GM21515 (cell line): ENCODE measurements at regions not wholly inside any gene's neighbourhood (a gene's known extent, or its start where the extent isn't known, plus 50 kb on each side); places are given as distances from the start of the nearest gene placed in this dataset.

Experiments
- ATAC-seq: cut with Tn5 transposase; IDR thresholded peaks from one replicate; pipeline ENCODE4 v1.9.1; 2021; ENCODE audit not compliant: unreplicated experiment

DNA sequence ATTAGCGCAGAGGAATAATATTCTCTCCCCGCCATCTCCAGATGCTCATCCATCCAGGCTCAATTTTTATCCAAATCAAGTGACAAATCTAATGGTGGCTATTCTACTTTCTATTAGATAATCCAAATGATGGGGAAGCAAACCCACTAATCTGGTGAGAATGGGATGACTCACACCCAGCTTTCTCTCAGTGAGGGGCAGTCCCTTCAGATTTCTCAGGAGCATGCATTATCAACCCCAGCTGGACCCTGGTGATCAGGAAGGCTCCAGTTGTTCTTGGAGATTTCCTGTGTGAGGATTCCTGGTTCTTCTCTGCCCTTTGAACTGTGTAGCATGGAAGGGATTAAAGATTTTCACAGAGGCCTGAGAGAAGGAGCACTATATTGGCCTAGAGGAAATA is 358.0 kb downstream of the WDR72 start:
- ATAC-seq, result no peak

DNA sequence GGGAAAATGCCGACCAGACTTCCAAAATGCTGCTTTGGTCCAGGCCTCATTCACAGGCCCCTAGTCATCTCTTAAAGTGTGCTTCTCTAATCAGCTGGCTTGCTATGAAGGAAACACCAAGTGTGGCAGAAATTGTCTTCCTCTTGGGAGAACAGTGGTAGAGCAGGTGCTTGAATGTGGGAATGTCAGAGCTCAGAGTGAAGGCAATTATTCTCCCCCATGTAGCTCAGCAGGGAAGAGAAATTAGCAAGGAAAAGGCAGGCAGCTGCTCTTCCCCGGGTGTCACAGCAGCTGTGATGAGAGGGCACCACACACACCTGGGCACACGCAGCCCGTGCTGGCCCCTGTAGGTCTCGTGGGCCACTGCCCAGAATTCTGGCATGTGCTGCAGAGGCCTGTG is 358.5 kb downstream of the WDR72 start:
- ATAC-seq, result no peak

DNA sequence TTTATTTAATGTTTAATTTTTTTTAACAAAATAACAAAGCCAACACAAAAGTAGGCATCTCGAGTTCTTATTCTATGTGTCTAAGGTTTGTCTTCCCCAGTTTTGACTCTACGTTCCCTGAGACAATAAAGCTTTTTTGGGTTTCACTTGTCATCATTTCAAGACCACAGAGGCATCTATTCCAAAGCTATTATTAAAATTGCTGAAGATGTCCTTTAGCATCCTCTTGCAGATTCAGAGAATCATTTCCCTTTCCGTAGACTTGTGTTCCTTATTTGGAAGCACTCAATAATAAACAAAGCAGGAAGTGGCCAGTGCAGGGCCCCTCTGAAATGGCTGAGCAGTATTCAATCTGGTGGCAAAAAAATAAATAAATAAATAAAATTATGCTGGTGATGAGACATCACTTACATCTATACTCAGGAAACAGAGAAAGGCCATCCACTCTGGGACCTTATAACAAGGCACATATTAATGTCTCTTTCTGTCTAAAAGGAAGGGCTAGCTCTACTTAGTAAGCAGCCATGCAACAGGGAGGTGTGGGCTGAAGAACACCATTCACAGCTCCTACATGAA is 362.3 kb downstream of the WDR72 start:
- no peak for ATAC-seq

DNA sequence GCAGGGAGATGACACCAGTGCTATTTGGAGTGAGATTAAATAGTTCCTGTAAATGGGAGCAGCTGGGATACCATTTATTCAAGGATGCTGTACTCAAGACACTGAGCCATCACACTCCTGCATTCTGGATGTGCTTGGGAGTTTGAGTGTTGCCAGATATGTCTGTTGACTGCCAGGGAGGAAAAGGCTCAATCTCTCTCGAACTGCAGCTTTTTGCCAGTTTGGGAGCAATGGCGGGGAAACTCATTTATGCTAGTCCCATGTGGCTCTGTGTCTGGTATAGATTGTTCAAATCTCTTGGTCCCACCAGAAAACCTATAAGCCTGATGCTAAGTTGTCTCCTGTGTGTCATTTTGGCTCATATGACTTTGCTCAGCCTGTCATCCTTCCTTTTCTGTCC is 363.6 kb downstream of the WDR72 start:
- no peak for ATAC-seq

DNA sequence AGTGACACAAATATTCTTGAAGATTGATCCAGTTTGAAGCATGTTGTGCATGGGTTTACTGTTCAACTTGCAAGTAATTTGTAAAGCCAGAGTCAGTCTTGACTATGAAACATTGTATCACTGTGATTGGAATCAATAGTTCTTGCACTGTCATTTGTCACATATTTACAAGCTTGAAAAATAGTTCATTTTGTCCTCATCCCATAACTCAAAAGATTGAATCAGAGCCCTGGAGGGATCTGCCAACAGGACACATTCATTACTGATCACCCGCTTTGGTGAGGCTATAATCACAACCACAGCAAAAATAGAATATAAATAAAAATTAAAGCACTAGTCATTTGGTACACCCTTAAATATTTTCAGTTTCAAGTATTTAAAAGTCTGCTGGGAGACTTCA is 368.9 kb downstream of the WDR72 start:
- ATAC-seq, result no peak

DNA sequence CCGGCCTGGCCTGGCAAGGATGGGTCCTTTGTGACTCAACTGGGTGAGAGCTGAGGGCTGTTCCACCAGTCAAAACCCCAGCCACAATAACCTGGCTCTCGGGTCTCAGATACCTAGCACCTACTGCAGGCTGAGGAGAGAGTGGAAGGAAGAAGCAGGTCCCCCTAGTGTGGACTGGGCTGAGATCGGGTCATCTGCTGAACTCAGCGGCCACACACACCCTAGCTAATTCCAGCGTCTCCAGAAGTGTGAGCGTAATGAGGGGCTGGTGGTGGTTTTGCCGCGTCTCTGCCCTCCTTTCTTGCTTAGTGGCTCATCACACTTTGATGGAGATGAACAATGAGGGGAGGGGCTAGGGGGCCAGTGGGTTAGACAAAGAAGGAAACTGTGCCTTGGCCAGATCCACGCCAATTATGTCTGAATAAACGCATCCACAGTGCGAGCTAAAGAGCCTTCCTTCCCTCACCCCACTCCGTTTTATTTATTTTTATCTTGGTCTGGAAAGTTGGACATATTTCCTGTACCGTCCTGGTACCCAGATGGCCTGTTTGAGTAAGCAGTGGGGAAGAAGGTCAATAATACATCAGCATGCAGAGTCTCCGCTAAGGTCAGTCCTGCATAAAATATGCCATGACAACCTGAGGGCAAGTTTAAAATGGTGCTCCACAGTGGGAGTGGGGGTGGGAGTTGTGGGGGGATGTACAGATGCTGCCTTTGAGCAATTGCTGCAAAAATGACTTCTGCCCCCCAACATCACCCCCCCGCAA is 370.0 kb downstream of the WDR72 start:
- no peak for ATAC-seq

DNA sequence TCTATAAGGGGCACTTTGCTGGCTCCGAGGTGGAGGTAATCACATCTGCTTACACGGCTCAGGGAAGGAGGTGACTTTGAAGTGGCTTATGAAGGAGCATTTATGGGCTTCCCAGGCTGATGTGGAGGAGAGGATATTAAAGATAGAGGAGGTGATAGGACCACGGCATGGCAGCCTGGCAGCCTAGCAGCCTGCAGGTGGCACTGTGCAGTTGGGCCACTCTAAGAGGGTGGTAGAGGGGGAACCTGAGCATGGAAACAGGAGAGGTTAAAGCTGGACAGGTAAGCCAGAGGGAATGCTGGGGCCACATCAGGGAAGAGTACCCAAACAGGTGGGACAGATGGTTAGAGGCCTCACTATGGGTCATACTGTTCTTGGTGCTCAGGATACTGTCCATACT is 375.0 kb downstream of the WDR72 start:
- ATAC-seq, result no peak

DNA sequence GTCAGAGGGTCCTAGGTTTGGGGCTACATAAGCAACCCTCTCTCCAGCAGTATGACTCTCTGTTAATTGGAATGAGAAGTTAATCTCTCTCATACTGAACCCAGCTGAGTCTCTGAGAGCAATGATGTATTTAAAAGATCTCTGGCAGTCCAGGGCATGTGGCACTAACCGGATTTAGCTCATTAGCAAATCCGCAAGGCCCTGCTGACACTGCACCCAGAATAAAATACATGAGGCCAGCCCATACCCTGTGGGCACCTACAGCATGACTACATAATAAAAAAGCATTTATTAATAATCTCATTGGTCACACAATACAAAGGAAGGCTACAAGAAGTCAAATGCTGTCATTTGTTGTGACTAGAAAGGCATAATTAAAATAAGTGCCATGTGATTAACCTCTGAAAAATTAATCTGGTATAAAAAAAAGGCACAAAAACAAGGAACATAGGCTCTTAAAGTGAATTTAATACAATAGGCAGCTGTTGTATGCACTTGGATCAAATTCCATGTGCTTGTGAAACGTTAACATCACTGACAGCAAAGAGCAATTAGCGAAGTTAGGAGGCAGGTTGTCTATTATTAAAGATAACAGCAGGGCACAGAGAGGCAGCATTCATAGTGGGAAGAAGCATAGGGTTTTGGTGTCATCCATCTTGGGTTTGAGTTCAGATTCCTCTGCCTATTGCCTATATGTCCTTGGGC is 381.2 kb downstream of the WDR72 start:
- no peak for ATAC-seq

DNA sequence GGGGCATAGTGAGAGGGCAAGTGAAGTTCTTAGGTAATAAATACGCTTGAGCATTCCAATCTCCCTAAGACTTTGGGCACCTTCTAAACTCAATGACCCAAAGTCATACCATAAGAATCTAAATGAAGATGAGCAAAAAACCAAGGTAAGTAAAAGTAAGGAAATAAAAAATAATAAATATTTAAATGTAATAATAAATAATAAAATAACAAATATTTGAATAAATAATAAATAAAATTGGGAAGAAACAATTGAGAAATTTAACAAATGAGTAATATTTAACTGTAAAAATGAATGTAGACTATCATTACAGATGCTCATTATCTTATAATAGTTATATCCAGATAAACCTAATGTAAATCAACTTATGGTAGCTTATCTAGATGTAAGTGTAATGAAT is 391.7 kb downstream of the WDR72 start:
- no peak for ATAC-seq

DNA sequence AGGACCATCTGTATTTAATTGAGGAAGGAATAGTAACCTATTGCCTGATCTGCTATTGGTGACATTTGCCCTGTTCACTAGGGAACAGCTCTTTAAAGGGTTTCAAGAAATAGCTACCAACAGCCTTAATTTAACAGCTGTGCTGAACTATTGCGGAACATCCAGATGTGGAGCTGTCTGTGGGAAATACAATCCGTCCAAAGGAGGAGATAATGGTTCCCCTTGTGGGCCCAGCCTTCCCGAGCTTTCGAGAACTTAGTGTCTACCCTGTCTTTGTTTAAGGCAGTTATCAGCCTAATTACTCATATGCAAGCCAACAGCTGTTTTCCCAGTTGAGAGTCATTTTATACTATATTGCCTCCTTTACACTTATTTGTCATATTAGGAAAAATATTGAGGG is 398.6 kb downstream of the WDR72 start:
- ATAC-seq, result no peak

DNA sequence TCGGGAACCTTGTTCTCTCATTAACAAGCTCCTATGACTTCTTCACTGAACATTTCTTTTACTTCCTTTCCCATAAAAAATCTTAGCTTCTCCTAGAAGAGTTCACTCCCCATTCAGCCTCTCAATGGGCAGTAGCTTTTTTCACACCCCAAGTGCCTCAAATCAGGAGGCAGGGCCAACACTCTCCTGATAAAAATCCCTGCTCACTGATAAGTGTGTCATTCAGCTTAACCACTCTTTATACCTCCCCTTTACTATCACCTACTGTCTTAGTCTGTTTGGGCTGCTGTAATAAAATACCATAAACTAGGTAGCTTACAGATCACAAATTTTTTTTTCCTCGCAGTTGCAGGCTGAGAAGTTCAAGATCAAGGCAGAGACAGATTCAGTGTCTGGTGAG is 400.4 kb downstream of the WDR72 start:
- ATAC-seq, result no peak

DNA sequence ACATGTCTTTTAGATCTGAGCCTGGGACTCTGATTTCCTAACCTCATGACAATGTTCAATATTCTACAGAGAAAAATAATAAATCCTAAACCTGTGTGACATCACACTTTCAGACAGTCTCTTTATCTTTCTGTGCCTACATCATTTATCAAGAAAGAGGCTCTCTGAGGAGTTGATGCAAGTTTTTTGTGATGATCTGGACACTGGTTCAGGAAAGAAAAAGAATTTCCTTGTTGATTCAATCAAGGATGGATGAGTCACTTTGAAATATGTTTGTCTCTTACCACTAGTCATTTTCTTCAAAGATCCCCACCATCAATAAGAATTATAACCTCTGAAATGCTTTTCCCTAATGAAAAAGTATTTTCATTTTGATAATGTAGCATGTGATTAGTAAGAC is 404.6 kb downstream of the WDR72 start:
- ATAC-seq, result no peak

DNA sequence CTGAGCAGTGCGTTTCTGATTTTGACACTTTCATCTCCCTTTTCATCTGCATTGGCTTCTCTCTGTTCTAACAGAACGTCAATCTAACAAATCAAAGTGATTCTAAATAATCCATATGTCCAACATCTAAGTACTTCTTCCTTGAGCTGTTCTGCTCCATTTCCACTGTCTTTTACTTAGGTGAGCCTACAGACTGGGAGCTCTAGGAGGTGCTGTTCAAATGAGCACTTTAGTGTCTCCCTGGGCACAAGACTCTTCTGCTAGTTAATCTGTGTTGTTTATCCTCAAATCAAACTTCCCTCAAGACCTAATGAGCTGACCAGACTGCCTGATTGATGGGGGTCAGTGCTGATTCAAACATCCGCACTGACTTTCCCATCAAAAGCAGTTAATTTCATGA is 408.1 kb downstream of the WDR72 start:
- ATAC-seq, result no peak

DNA sequence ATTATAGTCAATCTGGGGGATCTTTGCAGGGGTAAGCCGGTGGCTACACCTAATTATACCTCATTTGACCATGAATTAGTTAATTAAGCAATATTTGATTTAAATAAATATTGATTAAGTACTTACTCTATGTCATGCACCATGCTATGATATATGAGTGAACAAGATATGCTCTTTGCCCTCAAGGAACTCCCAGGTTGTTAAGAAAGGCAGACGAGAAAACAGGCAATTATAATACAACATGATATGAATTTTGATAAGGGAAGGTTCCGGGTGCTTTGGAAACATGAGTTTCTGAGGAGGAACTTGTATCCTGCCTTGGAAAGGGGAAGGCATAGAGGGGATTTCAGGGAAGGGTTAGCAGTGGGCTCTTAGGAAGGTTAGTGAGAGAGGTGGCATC is 412.9 kb downstream of the WDR72 start:
- no peak for ATAC-seq

DNA sequence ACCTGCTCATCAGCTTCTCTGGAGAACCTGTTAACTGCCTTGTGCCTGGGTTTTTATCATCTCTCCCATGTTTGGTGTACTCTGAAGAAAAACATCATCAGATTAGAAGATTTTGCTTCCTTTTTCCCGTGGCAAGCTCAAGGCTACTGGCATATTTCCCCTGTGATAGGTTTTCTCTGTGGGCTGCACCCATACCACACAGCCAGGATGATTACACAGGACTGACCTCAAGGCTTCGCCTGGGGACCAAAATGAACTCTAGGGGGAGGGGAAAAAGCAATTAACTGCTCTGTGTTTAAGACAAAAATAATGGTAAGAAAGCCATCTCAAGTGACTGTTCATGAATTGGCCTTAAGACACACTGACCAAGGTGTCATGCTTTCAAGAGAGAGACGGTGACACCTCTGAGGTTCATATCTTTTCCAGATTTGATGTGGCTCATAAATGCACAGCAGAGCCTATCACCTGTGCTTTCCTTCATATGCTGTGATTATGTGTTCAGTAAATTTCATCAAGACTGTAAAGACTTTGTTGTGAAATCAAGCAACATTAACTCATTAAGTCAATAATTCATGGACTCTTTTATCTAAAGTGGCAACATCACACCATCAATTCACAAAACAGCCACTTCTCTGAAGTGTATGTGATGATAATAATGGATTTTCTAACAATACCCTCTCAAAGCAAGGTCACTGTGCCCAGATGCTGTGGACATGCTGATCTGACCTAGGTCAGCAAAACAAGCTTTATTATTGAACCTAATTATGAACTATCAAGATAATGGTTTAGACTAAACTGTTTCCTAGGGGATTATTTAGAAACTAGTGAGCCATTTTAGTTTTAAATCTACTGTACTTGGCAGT is 427.9 kb downstream of the WDR72 start:
- ATAC-seq, result no peak

DNA sequence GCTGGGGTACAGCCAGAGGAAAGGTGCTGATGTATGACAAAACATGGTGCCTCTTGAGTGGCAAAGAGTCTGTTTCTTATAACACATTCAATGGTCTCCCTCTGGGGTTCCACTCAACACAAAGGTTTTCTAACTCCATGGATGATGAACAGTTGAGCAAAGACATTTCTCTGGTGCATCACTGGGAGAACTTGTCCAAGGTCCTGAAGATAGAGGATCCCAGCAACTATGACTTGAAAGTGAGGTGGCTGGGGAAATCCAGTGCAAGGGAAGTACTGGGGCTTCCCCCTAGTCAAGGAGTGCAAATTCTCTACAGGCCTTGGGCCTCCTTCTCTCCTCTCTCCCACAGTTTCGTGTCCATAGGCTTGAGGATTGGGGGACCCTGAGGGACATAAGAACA is 431.1 kb downstream of the WDR72 start:
- no peak for ATAC-seq

DNA sequence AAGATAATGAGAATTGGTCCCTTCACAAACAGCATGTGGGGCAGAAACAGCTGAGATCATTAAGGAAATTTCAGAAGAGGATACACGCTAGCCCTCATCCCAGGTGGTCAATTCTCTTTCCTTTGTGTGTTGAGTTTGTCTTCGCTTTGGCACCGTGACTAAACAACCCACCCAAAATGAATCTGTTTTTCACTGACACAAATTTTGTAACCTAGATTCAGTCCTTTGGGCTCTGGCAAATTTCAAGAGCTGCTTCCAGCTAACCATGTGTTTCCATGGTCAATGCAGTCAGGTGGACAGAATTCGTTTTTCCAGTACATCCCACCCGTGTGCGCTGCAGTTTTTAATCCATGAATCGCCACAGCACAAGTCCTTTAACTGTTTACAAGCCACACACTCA is 435.4 kb downstream of the WDR72 start:
- no peak for ATAC-seq

DNA sequence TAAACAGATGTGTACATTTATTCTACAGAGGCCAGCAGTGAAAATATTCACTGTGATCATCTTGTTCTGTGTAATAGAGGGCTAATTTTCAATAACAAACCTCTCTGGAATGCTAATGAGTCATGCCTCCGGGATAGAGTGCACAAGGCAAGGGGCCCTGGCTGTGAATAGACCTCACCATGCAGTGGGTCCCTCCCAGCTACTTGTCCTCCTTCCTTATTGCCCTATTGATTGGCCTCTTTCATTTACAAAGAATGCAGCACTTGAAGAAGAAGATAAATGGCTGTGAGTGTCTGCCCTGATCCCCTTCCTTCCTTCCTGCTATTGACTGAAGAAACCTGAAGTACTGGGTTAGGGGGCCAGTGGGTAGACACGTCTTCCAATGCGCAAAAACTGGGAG is 436.3 kb downstream of the WDR72 start:
- ATAC-seq, result no peak

DNA sequence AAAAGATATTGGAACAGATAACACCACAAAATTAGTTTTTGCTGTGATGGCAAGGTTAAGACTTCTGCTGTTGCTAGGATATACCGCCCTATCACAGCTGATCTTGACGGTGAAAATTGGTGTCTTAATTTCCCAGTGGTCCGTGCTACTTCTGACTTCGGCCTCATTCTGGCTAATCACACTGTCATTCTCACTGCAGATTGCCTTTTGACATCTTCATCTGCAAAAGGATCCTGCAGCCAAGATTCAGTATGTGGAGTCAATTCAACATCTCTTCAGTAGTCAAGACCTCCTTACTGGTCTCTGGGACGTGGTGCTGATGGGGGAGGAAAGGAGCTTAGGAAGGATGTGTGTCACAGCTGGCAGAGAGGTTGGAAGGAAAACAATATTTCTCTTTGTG is 438.6 kb downstream of the WDR72 start:
- ATAC-seq, result no peak

DNA sequence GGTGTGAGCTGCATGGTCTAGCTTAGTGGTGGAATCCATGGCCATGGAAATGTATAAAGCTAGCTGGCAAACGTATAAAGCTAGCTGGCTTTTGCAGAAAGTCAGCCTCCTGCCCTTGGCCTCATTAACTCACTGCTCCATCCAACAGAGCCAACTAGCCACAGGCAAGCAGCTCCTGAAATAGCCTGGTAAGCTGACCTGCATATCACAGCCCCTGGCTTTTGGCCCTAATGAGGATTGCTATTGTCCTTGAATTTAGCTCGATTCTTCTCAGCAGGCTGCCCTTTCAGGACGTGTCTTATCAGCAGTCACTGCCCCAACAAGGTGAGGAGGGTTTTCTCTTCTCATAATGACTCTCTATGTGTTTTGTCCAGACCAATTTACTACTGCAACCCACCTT is 446.8 kb downstream of the WDR72 start:
- ATAC-seq, result no peak

DNA sequence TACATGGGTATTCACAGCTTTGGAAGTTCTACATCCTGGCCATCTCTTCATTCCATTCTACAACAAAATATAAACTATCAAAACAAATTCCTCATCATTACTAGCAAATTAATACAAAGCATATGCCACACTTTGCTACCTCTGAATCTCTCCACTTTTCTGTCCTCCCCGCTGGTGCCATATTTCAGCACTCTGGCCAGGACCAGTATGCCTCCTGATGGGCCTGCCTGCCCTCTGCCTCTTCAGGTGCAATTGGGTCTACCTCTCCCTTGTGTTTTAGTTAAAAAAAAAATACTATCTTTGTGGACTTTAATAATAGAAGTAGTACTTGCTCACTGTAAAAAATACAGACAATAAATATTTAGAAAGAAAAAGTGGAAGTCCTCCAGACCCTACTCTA is 448.8 kb downstream of the WDR72 start:
- no peak for ATAC-seq
